Keratinocyte (primary cell): ENCODE measurements at regions not wholly inside any gene's neighbourhood (a gene's known extent, or its start where the extent isn't known, plus 50 kb on each side); places are given as distances from the start of the nearest gene placed in this dataset.

Source experiments
- DNase-seq: peaks from one replicate; pipeline ENCODE4 v3.0.0-alpha.2; 2011; ENCODE audit warnings: low read depth, missing footprints, low spot score
- FAIRE-seq: peaks from 2 replicates; lab custom pipeline; 2011; peaks lifted over from hg19 to GRCh38; lab: Jason Lieb, UNC
- H2AFZ ChIP-seq: 2 replicates; pipeline ENCODE4 v1.6.0; 2012; ENCODE audit warnings: low read length, control low read depth, inconsistent platforms; ENCODE audit not compliant: control insufficient read depth
- H3K27ac ChIP-seq: 2 replicates; pipeline ENCODE4 v1.5.1; 2011; ENCODE audit warnings: low read length; ENCODE audit not compliant: control insufficient read depth, insufficient read depth
- H3K27me3 ChIP-seq: 3 replicates; pipeline ENCODE4 v1.6.0; 2011; ENCODE audit warnings: low read length; ENCODE audit not compliant: control insufficient read depth, insufficient read depth; ENCODE audit errors: extremely low read depth
- H3K36me3 ChIP-seq, 2 experiments: 2 replicates in 1 of 2; 3 replicates in 1 of 2; pipeline ENCODE4 v1.5.1; 2011; ENCODE audit warnings: low read length in 2 of 2, mild to moderate bottlenecking in 1 of 2; ENCODE audit not compliant: control insufficient read depth in 2 of 2, insufficient read depth in 2 of 2; ENCODE audit errors: extremely low read depth in 1 of 2
- H3K4me1 ChIP-seq: 3 replicates; pipeline ENCODE4 v1.5.1; 2011; ENCODE audit warnings: low read length; ENCODE audit not compliant: control insufficient read depth, insufficient read depth; ENCODE audit errors: extremely low read depth
- H3K4me2 ChIP-seq: 3 replicates; pipeline ENCODE4 v1.6.0; 2011; ENCODE audit warnings: low read depth, low read length; ENCODE audit not compliant: control insufficient read depth, insufficient read depth; ENCODE audit errors: extremely low read depth
- H3K4me3 ChIP-seq, 3 experiments: fragments of 200-600 bp in 1 of 3; sonication (generic) in 1 of 3; 2 replicates in 2 of 3; 3 replicates in 1 of 3; pipeline ENCODE4 v1.5.1; 2011 to 2016; ENCODE audit warnings: low read length in 3 of 3, mild to moderate bottlenecking in 3 of 3, control low read depth in 2 of 3, inconsistent platforms in 1 of 3, low read depth in 1 of 3, mixed read lengths in 1 of 3, mixed run types in 1 of 3, moderate library complexity in 1 of 3; ENCODE audit not compliant: control insufficient read depth in 2 of 3, insufficient read depth in 2 of 3; ENCODE audit errors: extremely low read depth in 1 of 3
- H3K79me2 ChIP-seq: 2 replicates; pipeline ENCODE4 v1.6.0; 2012; ENCODE audit warnings: low read length; ENCODE audit not compliant: control insufficient read depth, insufficient read depth
- H3K9ac ChIP-seq: 3 replicates; pipeline ENCODE4 v1.6.0; 2011; ENCODE audit warnings: low read length; ENCODE audit not compliant: control insufficient read depth, insufficient read depth; ENCODE audit errors: extremely low read depth
- H3K9me1 ChIP-seq: 3 replicates; pipeline ENCODE4 v1.6.0; 2011; ENCODE audit warnings: low read length; ENCODE audit not compliant: control insufficient read depth, insufficient read depth; ENCODE audit errors: extremely low read depth
- H3K9me3 ChIP-seq: 2 replicates; pipeline ENCODE4 v1.5.1; 2012; ENCODE audit warnings: low read depth, low read length; ENCODE audit not compliant: control insufficient read depth
- H4K20me1 ChIP-seq: 3 replicates; pipeline ENCODE4 v1.6.0; 2011; ENCODE audit warnings: low read length; ENCODE audit not compliant: control insufficient read depth, insufficient read depth; ENCODE audit errors: extremely low read depth
- CTCF ChIP-seq, 3 experiments: IDR thresholded peaks in 1 of 3; conservative IDR thresholded peaks in 1 of 3; optimal IDR thresholded peaks in 1 of 3; 2 replicates in 2 of 3; 3 replicates in 1 of 3; pipeline versions ENCODE3 to v1.5.1; 2011; ENCODE audit warnings: low read length in 3 of 3, mild to moderate bottlenecking in 3 of 3, moderate library complexity in 2 of 3, control low read depth in 1 of 3, inconsistent platforms in 1 of 3; ENCODE audit not compliant: insufficient read depth in 2 of 3; ENCODE audit errors: extremely low read depth in 1 of 3
- EZH2 ChIP-seq: IDR thresholded peaks from one replicate; pipeline ENCODE4 v1.6.1; 2012; ENCODE audit warnings: inconsistent platforms, mild to moderate bottlenecking, low read length, moderate library complexity
- dilution Hi-C: fragments of 300-500 bp; cut with MboI; formaldehyde crosslinking; loops from one replicate; pipeline ENCODE4 v1.7.0; 2020; ENCODE audit warnings: low sequenced_read_pairs; ENCODE audit not compliant: extremely low pct_ligation_motif_present

DNA sequence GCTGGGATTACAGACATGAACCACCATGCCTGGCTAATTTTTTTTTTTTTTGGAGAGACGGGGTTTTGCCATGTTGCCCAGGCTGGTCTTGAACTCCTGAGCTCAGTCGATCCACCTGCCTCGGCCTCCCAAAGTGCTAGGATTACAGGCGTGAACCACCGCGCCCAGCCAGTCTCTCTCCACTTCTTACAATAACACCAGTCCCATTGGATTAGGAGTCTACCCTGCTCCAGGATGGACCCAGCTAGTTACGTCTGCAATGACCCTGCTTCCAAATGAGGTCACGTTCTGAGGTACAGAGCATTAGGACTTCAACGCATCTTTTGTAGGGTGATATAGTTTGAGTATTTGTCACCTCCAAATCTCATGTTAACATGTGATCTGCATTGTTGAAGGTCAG lies 146.9 kb upstream of the MYLIP start:
- Histone ChIP-seq H3K4me2 (no peak overlapping the region), H3K4me1 (peaks cover 14% of the 10 kb centered on the region), H4K20me1 (no peaks in the 10 kb centered on the region), H3K9me1 (no peaks in the 10 kb centered on the region), H2AFZ (no peak overlapping the region), H3K9ac (no peak overlapping the region), H3K27me3 (no peaks in the 10 kb centered on the region), H3K36me3 (no peaks in the 10 kb centered on the region), H3K4me3 (no peak overlapping the region), H3K79me2 (no peaks in the 10 kb centered on the region), H3K27ac (no peak overlapping the region), H3K9me3 (no peaks in the 10 kb centered on the region)
- DNase-seq (no peak), FAIRE-seq (no peak)
- TF ChIP-seq EZH2: no peak
- no peak for TF ChIP-seq CTCF (optimal IDR thresholded peaks at IDR 0.05 in 1 of 3, IDR thresholded peaks at IDR 0.05 in 1 of 3, conservative IDR thresholded peaks at IDR 0.05 in 1 of 3; ENCODE audit: extremely low read depth in 1 of 3, insufficient read depth in 2 of 3, low read length in 3 of 3)
- dilution Hi-C loops: no loop called here

GRCh38 chr6:15980801-15981200 lies 148.1 kb upstream of the MYLIP start:
- Histone ChIP-seq H3K4me2 (peak overlapping the region; percentile 54), H3K36me3 (no peaks in the 10 kb centered on the region), H3K9me3 (no peaks in the 10 kb centered on the region), H3K9ac (no peak overlapping the region), H3K79me2 (no peaks in the 10 kb centered on the region), H3K27me3 (no peaks in the 10 kb centered on the region), H3K4me3 (no peak overlapping the region), H3K9me1 (no peaks in the 10 kb centered on the region), H3K4me1 (peaks cover 14% of the 10 kb centered on the region), H2AFZ (peak overlapping the region; percentile 67), H3K27ac (no peak overlapping the region), H4K20me1 (no peaks in the 10 kb centered on the region)
- dilution Hi-C loops: no loop called here
- peak; percentile 25 for DNase-seq
- FAIRE-seq: peak; percentile 97
- TF ChIP-seq CTCF (optimal IDR thresholded peaks at IDR 0.05 in 1 of 3, IDR thresholded peaks at IDR 0.05 in 1 of 3, conservative IDR thresholded peaks at IDR 0.05 in 1 of 3; ENCODE audit: extremely low read depth in 1 of 3, insufficient read depth in 2 of 3, low read length in 3 of 3): no peak
- no peak for TF ChIP-seq EZH2
